Fibroblast of pulmonary artery (primary cell): ENCODE measurements at regions not wholly inside any gene's neighbourhood (a gene's known extent, or its start where the extent isn't known, plus 50 kb on each side); places are given as distances from the start of the nearest gene placed in this dataset.

Experiments
- DNase-seq: peaks from one replicate; pipeline ENCODE4 v3.0.0-alpha.2; 2010; ENCODE audit warnings: low read depth
- H3K4me3 ChIP-seq: replicated peaks from 2 replicates; pipeline ENCODE4 v1.5.1; 2011; ENCODE audit warnings: low read depth, mild to moderate bottlenecking, control low read depth, low read length, moderate library complexity
- TF ChIP-seq, protein P1 (sequence below): IDR thresholded peaks from 2 replicates; pipeline ENCODE4 v1.5.1; 2011; ENCODE audit warnings: mild to moderate bottlenecking, control low read depth, low read length, inconsistent platforms; ENCODE audit errors: missing control alignments

DNA sequence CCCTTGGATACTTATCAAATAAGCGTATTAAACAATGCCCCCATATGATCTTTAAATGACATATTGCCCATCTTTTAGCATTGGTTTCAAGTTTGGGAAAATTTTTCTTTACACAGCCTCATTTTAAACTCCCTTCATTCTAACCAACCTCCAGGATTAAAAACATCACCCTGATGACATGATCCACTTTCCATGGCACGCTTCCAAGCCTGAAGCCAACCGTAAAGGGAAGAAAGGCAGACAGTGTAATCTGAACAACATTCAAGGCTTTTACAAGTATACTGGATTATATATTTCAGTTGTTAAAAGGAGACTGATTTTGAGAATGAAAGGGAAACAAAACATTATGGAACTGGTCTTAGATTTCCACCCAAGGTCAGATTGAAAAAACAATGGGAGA, 1721.9 kb downstream of the OLFM4 start:
- TF ChIP-seq, protein P1, sequence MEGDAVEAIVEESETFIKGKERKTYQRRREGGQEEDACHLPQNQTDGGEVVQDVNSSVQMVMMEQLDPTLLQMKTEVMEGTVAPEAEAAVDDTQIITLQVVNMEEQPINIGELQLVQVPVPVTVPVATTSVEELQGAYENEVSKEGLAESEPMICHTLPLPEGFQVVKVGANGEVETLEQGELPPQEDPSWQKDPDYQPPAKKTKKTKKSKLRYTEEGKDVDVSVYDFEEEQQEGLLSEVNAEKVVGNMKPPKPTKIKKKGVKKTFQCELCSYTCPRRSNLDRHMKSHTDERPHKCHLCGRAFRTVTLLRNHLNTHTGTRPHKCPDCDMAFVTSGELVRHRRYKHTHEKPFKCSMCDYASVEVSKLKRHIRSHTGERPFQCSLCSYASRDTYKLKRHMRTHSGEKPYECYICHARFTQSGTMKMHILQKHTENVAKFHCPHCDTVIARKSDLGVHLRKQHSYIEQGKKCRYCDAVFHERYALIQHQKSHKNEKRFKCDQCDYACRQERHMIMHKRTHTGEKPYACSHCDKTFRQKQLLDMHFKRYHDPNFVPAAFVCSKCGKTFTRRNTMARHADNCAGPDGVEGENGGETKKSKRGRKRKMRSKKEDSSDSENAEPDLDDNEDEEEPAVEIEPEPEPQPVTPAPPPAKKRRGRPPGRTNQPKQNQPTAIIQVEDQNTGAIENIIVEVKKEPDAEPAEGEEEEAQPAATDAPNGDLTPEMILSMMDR, result no peak
- no peak for DNase-seq
- H3K4me3 ChIP-seq, result no peak overlapping the region

DNA sequence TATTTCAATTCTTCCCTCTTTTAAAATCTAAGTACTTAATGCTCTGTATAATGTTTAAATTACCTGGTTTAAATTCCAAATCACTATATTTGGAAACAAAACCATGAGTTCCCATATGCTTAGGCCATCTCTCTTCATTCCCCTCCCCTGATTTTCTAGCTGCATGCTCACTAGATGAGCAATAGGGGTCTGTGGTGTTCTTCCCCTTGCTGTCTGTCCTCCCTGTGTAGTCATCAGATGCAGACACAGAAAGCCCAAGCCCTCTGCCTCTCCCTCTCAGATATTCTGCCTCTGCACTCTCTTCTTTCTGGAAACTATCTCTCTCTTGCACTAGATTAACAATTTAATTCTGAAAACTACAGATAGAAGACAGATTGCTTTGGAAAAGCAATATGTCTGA, 1730.2 kb downstream of the OLFM4 start:
- TF ChIP-seq, protein P1, result no peak
- H3K4me3 ChIP-seq, result no peak overlapping the region
- no peak for DNase-seq

DNA sequence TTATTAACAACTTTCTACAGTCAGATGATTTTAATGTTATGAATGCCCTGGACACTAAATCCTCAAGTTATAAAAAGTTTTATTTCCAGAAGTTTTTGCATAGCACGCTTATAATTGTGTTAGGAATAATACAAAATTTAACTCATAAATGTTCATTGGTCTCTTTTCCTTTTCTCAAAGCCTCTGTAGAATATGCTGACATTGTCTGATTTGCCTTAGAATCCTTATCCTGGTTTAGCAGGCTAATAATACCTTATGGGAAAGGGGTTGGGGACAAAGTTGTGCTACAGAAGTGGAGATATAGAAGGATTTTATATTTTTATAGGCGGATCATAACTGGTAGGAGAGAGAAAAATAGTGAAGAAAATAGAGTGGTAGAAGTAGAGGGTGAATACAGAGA, 1739.6 kb downstream of the OLFM4 start:
- no peak for DNase-seq
- no peak overlapping the region for H3K4me3 ChIP-seq
- TF ChIP-seq, protein P1, result no peak

GRCh38 chr13:54775501-54776191, 1747.0 kb downstream of the OLFM4 start:
- H3K4me3 ChIP-seq, result no peak overlapping the region
- TF ChIP-seq, protein P1, result no peak
- no peak for DNase-seq

DNA sequence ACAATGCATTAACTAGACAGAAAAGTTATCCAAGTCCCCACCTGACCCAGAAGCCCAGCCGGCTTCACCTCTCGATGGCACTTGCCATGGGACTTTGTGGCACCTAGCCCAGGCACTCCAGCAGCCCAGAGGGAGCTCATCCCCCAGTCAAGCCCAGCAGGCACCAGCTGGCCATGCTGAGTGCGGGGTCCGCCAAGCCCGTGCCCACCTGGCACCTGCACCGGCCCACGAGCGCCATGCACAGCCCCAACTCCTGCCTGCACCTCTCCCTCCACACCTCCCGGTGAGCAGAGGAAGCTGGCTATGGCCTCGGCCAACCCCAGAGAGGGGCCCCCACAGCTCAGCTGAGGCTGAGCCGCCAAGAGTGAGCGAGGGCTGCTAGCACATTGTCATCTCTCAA, 1759.1 kb downstream of the OLFM4 start:
- no peak for DNase-seq
- TF ChIP-seq, protein P1, result no peak
- no peak overlapping the region for H3K4me3 ChIP-seq

- TF ChIP-seq, protein P1, result no peak
These were observed 1771.1 kb downstream of the OLFM4 start for GRCh38 chr13:54799621-54800226.

GRCh38 chr13:54802226-54802625, 1773.6 kb downstream of the OLFM4 start:
- H3K4me3 ChIP-seq, result no peak overlapping the region
- DNase-seq, result no peak
- TF ChIP-seq, protein P1, result no peak

More at GRCh38 chr13:54799621-54800226, 1771.1 kb downstream of the OLFM4 start:
- H3K4me3 ChIP-seq, result no peak overlapping the region
- DNase-seq, result no peak
